SK-N-SH (cell line): ENCODE measurements at regions not wholly inside any gene's neighbourhood (a gene's known extent, or its start where the extent isn't known, plus 50 kb on each side); places are given as distances from the start of the nearest gene placed in this dataset.

Experiments used
- CHD2 ChIP-seq: fragments of 150-350 bp; IDR thresholded peaks from 2 replicates; pipeline ENCODE4 v1.6.1; 2018; ENCODE audit warnings: low read length; ENCODE audit not compliant: partially characterized antibody
- CTCF ChIP-seq: fragments of 200-600 bp; sonication (generic); IDR thresholded peaks from 2 replicates; pipeline ENCODE4 v1.6.1; 2017; ENCODE audit warnings: antibody characterized with exemption, mild to moderate bottlenecking, moderate library complexity
- ELF1 ChIP-seq: IDR thresholded peaks from 2 replicates; pipeline ENCODE4 v1.4.0; 2012
- EP300 ChIP-seq, 2 experiments: IDR thresholded peaks; 2 replicates each; pipeline versions ENCODE4 v1.4.0 to v1.6.1; 2012; ENCODE audit warnings: borderline replicate concordance in 1 of 2, low read depth in 1 of 2, low read length in 1 of 2
- EZH2phosphoT487 ChIP-seq: fragments of 200-600 bp; sonication (generic); IDR thresholded peaks from 2 replicates; pipeline ENCODE4 v1.6.1; 2017; ENCODE audit warnings: low read depth, mixed run types, mild to moderate bottlenecking, antibody characterized with exemption, moderate library complexity, borderline replicate concordance
- FOXJ3 ChIP-seq: sonication (generic); formaldehyde crosslinking; IDR thresholded peaks from 2 replicates; pipeline ENCODE4 v1.5.1; 2020; ENCODE audit warnings: mild to moderate bottlenecking, missing genetic modification reagents
- MAX ChIP-seq: IDR thresholded peaks from 2 replicates; pipeline ENCODE4 v1.4.0; 2012; ENCODE audit warnings: low read depth
- MXI1 ChIP-seq: IDR thresholded peaks from 2 replicates; pipeline ENCODE4 v1.6.1; 2012; ENCODE audit warnings: mild to moderate bottlenecking, low read depth, low read length, improper control_type of control experiment
- NFIC ChIP-seq: IDR thresholded peaks from 2 replicates; pipeline ENCODE4 v1.4.0; 2012; ENCODE audit warnings: borderline replicate concordance
- PBX3 ChIP-seq: IDR thresholded peaks from 2 replicates; pipeline ENCODE4; 2012
- RAD21 ChIP-seq: IDR thresholded peaks from 2 replicates; pipeline ENCODE4 v1.6.1; 2012; ENCODE audit warnings: mild to moderate bottlenecking, low read length
- REST ChIP-seq: IDR thresholded peaks from 2 replicates; pipeline ENCODE4 v1.6.1; 2012; ENCODE audit warnings: mild to moderate bottlenecking, low read depth, low read length, moderate library complexity
- YY1 ChIP-seq: IDR thresholded peaks from 2 replicates; pipeline ENCODE4 v1.4.0; 2012; ENCODE audit warnings: low read depth, mild to moderate bottlenecking
- ZBTB33 ChIP-seq: IDR thresholded peaks from 2 replicates; pipeline ENCODE4 v1.4.0; 2012; ENCODE audit warnings: low read depth, borderline replicate concordance

- TF ChIP-seq EZH2phosphoT487: no peak
- TF ChIP-seq CTCF: no peak
- no peak for TF ChIP-seq PBX3
- no peak for TF ChIP-seq CHD2
- no peak for TF ChIP-seq REST
- no peak for TF ChIP-seq NFIC
- no peak for TF ChIP-seq MAX
- TF ChIP-seq MXI1: no peak
- no peak for TF ChIP-seq RAD21
- TF ChIP-seq ZBTB33: no peak
- no peak for TF ChIP-seq EP300 (IDR thresholded peaks at IDR 0.05; ENCODE audit: borderline replicate concordance in 1 of 2, low read depth in 1 of 2, low read length in 1 of 2)
- TF ChIP-seq FOXJ3: no peak
- no peak for TF ChIP-seq ELF1
- no peak for TF ChIP-seq YY1
Observed at GRCh38 chr2:94947097-94948016, 76.1 kb downstream of the TEKT4 start.
